GM10248 (cell line): ENCODE measurements at regions not wholly inside any gene's neighbourhood (a gene's known extent, or its start where the extent isn't known, plus 50 kb on each side); places are given as distances from the start of the nearest gene placed in this dataset.

Experiments used
- CTCF ChIA-PET: fragments of 300-600 bp; sonication (Branson Sonifier 250); formaldehyde crosslinking; extraction: SDS; loops from one replicate; lab custom pipeline; 2021; ENCODE audit warnings: antibody characterized with exemption; lab: Yijun Ruan, JAX
- POLR2A ChIA-PET: fragments of 350-650 bp; sonication (Branson Sonifier 250); formaldehyde crosslinking; extraction: SDS; loops from one replicate; lab custom pipeline; 2020; ENCODE audit warnings: antibody characterized with exemption; lab: Yijun Ruan, JAX
- DNase-seq: peaks from one replicate; pipeline ENCODE4 v3.0.0; 2012; ENCODE audit errors: extremely low spot score
- TF ChIP-seq, protein P1 (sequence below): IDR thresholded peaks from 2 replicates; pipeline ENCODE4 v1.5.1; 2012; ENCODE audit warnings: mild to moderate bottlenecking, low read depth; ENCODE audit errors: extremely low read depth, missing control alignments, control extremely low read depth

DNA sequence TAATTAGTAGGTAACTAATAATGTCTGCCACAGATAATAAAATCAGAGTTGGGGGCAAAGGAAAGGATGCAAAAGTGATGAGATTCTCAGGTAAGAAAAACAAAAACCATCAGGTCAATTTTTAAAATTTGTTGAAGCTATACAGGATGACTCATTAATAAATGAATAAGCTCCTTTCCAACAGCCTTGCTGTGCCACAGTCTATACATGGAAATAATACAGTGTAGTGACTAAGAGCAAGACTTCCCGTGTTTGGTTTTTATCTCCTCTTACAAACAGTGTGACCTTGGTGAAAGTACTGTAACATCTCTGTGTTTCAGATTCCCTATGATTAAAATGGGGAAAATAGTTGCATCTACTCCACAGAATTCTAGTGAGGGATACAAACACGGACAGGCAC lies 331.6 kb downstream of the PYDC2 start:
- DNase-seq, result no peak
- ChIA-PET CTCF (no interaction called here), POLR2A (no interaction called here)
- TF ChIP-seq, protein P1, sequence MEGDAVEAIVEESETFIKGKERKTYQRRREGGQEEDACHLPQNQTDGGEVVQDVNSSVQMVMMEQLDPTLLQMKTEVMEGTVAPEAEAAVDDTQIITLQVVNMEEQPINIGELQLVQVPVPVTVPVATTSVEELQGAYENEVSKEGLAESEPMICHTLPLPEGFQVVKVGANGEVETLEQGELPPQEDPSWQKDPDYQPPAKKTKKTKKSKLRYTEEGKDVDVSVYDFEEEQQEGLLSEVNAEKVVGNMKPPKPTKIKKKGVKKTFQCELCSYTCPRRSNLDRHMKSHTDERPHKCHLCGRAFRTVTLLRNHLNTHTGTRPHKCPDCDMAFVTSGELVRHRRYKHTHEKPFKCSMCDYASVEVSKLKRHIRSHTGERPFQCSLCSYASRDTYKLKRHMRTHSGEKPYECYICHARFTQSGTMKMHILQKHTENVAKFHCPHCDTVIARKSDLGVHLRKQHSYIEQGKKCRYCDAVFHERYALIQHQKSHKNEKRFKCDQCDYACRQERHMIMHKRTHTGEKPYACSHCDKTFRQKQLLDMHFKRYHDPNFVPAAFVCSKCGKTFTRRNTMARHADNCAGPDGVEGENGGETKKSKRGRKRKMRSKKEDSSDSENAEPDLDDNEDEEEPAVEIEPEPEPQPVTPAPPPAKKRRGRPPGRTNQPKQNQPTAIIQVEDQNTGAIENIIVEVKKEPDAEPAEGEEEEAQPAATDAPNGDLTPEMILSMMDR, result no peak

DNA sequence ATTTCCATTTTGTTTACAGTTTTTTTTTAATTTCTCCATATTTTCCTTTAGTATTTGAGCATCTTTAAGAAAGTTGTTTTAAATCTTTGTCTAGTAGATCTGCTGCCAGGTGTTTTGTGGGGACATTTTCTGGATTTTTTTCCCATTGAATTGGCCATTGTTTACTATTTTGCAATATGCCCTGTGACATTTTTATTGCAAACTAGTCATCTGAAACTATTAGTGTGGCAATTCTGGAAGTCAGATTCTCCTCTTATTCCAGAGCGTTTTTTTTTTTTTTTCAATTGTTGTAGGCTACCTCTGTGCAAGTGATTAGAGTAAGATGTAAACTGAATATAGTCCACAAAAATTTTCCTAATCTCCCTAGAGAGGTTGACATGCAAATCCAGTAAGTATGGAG lies 334.2 kb downstream of the PYDC2 start:
- CTCF ChIA-PET, result no interaction called here
- TF ChIP-seq, protein P1, result no peak
- POLR2A ChIA-PET, result no interaction called here
- DNase-seq, result no peak

DNA sequence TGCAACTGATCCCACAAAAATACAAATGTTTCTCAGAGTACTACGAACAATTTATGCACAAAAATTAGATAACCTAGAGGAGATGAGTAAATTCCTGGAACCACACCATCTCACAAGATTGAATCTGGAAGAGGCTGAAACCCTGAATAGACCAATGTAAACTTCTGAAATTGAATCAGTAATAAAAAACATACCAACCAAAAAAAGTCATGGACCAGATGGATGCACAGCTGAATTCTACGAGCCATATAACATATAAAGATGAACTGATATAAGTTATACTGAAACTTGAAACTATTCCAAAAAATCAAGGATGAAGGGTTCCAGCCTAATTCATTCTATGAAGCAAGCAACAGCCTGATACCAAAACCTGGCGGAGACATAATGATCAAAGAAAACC lies 336.3 kb downstream of the PYDC2 start:
- CTCF ChIA-PET, result interaction anchor here (0.9 to 2.6 kb wide), 2 partner anchors 9 to 18 kb away, joined by 3 to 7 read pairs; no protein-coding TSS in a partner anchor
- POLR2A ChIA-PET, result no interaction called here
- no peak for DNase-seq
- TF ChIP-seq, protein P1, result no peak

DNA sequence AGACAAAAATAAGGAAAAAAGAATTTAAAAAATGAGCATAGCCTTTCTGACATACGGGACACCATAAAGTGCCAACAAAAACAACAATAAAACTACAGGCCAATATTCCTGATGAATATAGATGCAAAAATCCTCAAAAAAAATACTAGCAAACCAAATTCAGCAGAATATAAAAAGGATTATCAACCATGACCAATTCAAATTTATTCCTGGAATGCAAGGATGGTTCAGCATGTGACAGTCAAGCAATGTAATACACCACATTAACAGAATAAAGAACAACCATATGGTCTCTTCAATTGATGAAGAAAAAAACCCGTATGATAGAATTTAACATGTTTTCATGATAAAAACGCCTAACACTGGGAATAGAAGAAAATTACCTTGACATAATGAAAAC lies 341.7 kb downstream of the PYDC2 start:
- TF ChIP-seq, protein P1, result no peak
- CTCF ChIA-PET, result no interaction called here

DNA sequence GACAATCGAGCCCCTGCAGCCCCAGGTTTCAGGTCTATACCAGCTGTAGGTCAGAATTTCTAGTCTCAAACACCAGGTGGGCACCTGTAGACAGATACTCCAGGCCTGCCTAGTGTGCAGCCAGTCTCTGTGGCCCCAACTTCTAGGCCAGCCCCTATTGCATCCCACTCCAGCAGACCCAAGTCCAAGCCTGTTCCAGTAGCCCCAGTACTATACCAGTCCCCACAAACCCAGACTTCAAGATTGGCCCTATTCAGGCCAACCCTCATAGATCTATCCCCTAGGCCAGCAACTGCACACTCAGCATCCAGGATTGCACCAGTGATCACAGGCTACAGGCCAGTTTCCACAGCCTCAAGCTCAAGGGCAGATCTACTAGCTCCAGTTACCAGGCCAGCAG lies 344.0 kb downstream of the PYDC2 start:
- POLR2A ChIA-PET, result no interaction called here
- TF ChIP-seq, protein P1, result no peak
- CTCF ChIA-PET, result no interaction called here
- no peak for DNase-seq

More for the DNA sequence above, 341.7 kb downstream of the PYDC2 start:
- DNase-seq, result no peak
- POLR2A ChIA-PET, result no interaction called here

DNA sequence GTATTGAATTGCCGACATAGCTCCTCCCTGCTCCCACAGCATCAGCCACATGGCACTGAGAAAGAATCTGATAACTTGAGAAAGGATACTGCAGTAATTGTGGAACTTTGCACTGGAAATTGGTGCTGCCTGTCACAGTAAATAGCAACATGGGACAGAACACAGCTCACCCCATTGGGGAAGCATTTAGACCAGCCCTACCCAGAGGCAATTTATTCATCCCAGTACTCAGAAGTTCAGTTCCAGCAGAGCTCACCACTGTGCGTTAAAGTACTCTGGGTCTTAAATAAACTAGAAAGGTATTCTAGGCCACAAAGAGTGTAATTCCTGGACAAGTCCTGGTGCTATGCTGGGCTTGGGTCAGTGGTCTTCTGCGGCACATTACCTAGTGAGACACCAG lies 347.1 kb downstream of the PYDC2 start:
- POLR2A ChIA-PET, result no interaction called here

More for the DNA sequence above, 347.1 kb downstream of the PYDC2 start:
- CTCF ChIA-PET, result interaction anchor here (1.1 kb wide), 1 partner anchor 24 kb away, joined by 3 read pairs; no protein-coding TSS in a partner anchor
- DNase-seq, result no peak
- TF ChIP-seq, protein P1, result no peak
